ENCODE measurements at regions not wholly inside any gene's neighbourhood (a gene's known extent, or its start where the extent isn't known, plus 50 kb on each side); places are given as distances from the start of the nearest gene placed in this dataset.

- TF ChIP-seq, protein P1, sequence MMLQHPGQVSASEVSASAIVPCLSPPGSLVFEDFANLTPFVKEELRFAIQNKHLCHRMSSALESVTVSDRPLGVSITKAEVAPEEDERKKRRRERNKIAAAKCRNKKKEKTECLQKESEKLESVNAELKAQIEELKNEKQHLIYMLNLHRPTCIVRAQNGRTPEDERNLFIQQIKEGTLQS (IDR thresholded peaks at IDR 0.05; ENCODE audit: insufficient read depth, low read depth, low read length): no peak
Measured at GRCh38 chr7:20477067-20477466, 138.4 kb upstream of the ABCB5 start (continued).

Data from H1 (cell line).